ENCODE measurements at regions not wholly inside any gene's neighbourhood (a gene's known extent, or its start where the extent isn't known, plus 50 kb on each side); places are given as distances from the start of the nearest gene placed in this dataset.
"Not testable (repeated sequence)": the region's sequence is repeated elsewhere in the genome, so short reads cannot be mapped to it uniquely, and the experiment has no call there.

DNA sequence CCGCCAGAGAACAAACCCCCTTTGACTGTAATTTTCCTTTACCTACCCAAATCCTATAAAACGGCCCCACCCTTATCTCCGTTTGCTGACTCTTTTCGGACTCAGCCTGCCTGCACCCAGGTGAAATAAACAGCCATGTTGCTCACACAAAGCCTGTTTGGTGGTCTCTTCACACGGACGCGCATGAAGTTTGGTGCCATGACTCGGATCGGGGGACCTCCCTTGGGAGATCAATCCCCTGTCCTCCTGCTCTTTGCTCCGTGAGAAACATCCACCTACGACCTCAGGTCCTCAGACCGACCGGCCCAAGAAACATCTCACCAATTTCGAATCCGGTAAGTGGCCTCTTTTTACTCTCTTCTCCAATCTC lies 52.1 kb upstream of the FAM124A start:
- H3K4me3 ChIP-seq (replicated peaks in 1 of 3; ENCODE audit: insufficient read depth in 1 of 3, low read depth in 1 of 3, low read length in 3 of 3); H3K9ac ChIP-seq (replicated peaks; ENCODE audit: extremely low read depth, insufficient read depth, low read length); H3K27ac ChIP-seq (ENCODE audit: insufficient read depth, low read depth, low read length); H3K36me3 ChIP-seq (ENCODE audit: control insufficient read depth in 2 of 2, extremely low read depth in 1 of 2, insufficient read depth in 2 of 2, low read length in 2 of 2); intact Hi-C loops (cut with micrococcal nuclease); H3K79me2 ChIP-seq (ENCODE audit: control insufficient read depth, insufficient read depth, low read length); CTCF ChIA-PET; H4K20me1 ChIP-seq (replicated peaks; ENCODE audit: control insufficient read depth, extremely low read depth, insufficient read depth, low read length); dilution Hi-C loops (cut with MboI; ENCODE audit: extremely low pct_ligation_motif_present, low sequenced_read_pairs); H3K9me1 ChIP-seq (replicated peaks; ENCODE audit: control insufficient read depth, extremely low read depth, insufficient read depth, low read length); H3K4me1 ChIP-seq (ENCODE audit: control insufficient read depth, extremely low read depth, insufficient read depth, low read length); FAIRE-seq; H2AFZ ChIP-seq (ENCODE audit: low read depth, low read length); POLR2A ChIA-PET; BruUV-seq (replicated peaks); H3K27me3 ChIP-seq (ENCODE audit: control insufficient read depth in 2 of 2, insufficient read depth in 2 of 2, low read length in 2 of 2); DNase-seq (ENCODE audit: low read depth, low spot score); H3K9me3 ChIP-seq (replicated peaks; ENCODE audit: control insufficient read depth, insufficient read depth, low read length); H3K4me2 ChIP-seq (ENCODE audit: insufficient read depth, low read length): not testable (repeated sequence)

GRCh38 chr13:51169303-51170127 lies 52.7 kb upstream of the FAM124A start:
- H3K9me3 ChIP-seq (replicated peaks; ENCODE audit: control insufficient read depth, insufficient read depth, low read length); BruUV-seq (replicated peaks); H3K4me1 ChIP-seq (ENCODE audit: control insufficient read depth, extremely low read depth, insufficient read depth, low read length); H3K9me1 ChIP-seq (replicated peaks; ENCODE audit: control insufficient read depth, extremely low read depth, insufficient read depth, low read length); H3K9ac ChIP-seq (replicated peaks; ENCODE audit: extremely low read depth, insufficient read depth, low read length); H3K36me3 ChIP-seq (ENCODE audit: control insufficient read depth in 2 of 2, extremely low read depth in 1 of 2, insufficient read depth in 2 of 2, low read length in 2 of 2); FAIRE-seq; dilution Hi-C loops (cut with MboI; ENCODE audit: extremely low pct_ligation_motif_present, low sequenced_read_pairs); H3K4me3 ChIP-seq (replicated peaks in 1 of 3; ENCODE audit: insufficient read depth in 1 of 3, low read depth in 1 of 3, low read length in 3 of 3); intact Hi-C loops (cut with micrococcal nuclease); H4K20me1 ChIP-seq (replicated peaks; ENCODE audit: control insufficient read depth, extremely low read depth, insufficient read depth, low read length); CTCF ChIA-PET; H3K27ac ChIP-seq (ENCODE audit: insufficient read depth, low read depth, low read length); H2AFZ ChIP-seq (ENCODE audit: low read depth, low read length); DNase-seq (ENCODE audit: low read depth, low spot score); H3K27me3 ChIP-seq (ENCODE audit: control insufficient read depth in 2 of 2, insufficient read depth in 2 of 2, low read length in 2 of 2); H3K79me2 ChIP-seq (ENCODE audit: control insufficient read depth, insufficient read depth, low read length); POLR2A ChIA-PET; H3K4me2 ChIP-seq (ENCODE audit: insufficient read depth, low read length): not testable (repeated sequence)

All from endothelial cell of umbilical vein (primary cell).